AG09309 (cell line): ENCODE measurements at regions not wholly inside any gene's neighbourhood (a gene's known extent, or its start where the extent isn't known, plus 50 kb on each side); places are given as distances from the start of the nearest gene placed in this dataset.

Source experiments
- DNase-seq: peaks from one replicate; pipeline ENCODE4 v3.0.0-alpha.2; 2010; ENCODE audit warnings: low read depth
- H3K4me3 ChIP-seq: 2 replicates; pipeline ENCODE4 v1.5.1; 2011; ENCODE audit warnings: mild to moderate bottlenecking, low read depth, low read length, moderate library complexity; ENCODE audit not compliant: control insufficient read depth
- TF ChIP-seq, protein P1 (sequence below): IDR thresholded peaks from 2 replicates; pipeline ENCODE4 v1.5.1; 2011; ENCODE audit warnings: mild to moderate bottlenecking, low read depth, low read length, inconsistent platforms; ENCODE audit not compliant: insufficient read depth, control insufficient read depth; ENCODE audit errors: missing control alignments

GRCh38 chr9:19564396-19565061 is 155.7 kb downstream of the ACER2 start:
- TF ChIP-seq, protein P1, sequence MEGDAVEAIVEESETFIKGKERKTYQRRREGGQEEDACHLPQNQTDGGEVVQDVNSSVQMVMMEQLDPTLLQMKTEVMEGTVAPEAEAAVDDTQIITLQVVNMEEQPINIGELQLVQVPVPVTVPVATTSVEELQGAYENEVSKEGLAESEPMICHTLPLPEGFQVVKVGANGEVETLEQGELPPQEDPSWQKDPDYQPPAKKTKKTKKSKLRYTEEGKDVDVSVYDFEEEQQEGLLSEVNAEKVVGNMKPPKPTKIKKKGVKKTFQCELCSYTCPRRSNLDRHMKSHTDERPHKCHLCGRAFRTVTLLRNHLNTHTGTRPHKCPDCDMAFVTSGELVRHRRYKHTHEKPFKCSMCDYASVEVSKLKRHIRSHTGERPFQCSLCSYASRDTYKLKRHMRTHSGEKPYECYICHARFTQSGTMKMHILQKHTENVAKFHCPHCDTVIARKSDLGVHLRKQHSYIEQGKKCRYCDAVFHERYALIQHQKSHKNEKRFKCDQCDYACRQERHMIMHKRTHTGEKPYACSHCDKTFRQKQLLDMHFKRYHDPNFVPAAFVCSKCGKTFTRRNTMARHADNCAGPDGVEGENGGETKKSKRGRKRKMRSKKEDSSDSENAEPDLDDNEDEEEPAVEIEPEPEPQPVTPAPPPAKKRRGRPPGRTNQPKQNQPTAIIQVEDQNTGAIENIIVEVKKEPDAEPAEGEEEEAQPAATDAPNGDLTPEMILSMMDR = no peak
- no peak overlapping the region for H3K4me3 ChIP-seq
- DNase-seq = no peak

GRCh38 chr9:19555214-19555613 is 146.4 kb downstream of the ACER2 start:
- DNase-seq = no peak
- TF ChIP-seq, protein P1 = no peak
- H3K4me3 ChIP-seq = no peak overlapping the region

DNA sequence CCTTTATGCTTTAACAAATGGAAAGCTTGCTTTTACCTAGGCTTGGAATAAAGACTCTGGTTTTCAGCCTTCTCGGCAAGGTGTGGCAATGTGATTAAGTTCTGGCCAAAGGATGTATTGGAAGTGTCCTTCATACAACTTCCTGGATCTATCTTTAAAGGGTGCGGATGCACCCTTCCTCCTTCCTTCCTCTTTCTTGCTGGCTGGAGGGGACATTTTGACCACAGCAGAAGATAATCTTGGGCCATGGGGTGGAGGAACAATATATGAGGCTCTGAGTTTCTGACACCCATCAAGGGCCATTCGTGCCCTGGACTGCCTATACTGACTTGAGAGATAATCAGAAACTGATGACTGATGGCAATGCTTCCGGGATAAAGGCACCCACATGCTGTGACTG is 145.7 kb downstream of the ACER2 start:
- TF ChIP-seq, protein P1 = no peak
- H3K4me3 ChIP-seq = no peak overlapping the region
- DNase-seq = no peak

DNA sequence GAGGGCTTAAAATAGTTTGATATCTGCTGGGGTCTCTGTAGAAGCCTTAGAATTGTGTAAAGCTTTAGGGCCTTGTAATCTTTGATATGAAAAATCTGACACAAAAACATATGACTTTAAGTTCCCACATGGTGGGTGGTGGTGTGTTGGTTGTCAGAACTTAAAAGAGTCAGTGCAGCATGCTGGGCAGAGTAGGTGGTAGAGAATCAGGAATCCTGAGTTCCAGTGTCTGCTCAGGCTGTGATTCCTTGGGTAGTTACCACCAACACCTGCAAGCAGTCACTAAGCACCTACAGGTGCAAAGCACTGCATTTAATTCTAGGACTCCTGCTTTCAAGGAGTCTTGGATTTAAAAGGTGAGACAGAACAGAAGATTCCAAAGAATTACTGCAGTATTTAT is 144.6 kb downstream of the ACER2 start:
- TF ChIP-seq, protein P1 = no peak
- H3K4me3 ChIP-seq = no peak overlapping the region
- DNase-seq = no peak

DNA sequence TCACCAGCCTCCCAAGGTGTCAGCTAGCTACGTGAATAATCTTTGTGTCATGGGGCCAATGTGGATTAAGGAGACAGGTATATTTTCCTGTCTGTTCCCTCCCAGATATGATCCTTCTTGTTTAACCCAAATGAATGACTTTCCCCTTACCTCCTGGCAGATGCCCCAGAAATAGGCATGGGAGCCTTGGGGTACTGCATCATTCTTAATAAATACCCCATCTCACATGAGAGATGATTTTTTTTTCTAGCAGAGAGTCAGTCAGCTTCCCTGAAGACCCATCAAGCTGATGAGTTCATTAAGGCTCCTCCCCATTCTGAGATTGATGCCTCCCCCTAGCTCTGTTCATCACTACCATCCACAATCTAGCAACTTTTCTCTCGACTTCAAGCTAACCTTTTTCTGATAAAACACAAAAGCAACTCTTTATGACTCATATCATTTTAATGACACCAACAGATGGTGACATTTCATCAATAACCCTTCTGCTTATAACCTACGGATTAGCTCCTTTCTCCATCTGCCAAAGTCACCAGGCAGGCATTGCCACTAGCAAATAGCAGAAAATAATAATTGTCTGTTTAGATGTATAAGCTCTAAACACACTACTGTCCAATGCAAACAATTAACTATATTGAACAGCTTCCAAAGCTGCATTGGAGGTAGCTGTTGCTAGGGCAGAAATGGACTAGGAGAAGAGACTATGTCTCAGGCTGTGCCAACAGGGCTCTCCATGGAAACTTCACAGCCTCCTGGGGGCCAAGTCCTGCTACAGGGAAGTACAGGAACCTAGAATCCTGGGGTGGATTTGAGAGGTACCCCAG is 143.7 kb downstream of the ACER2 start:
- H3K4me3 ChIP-seq = no peak overlapping the region
- DNase-seq = no peak
- TF ChIP-seq, protein P1 = no peak

GRCh38 chr9:19551124-19551929 is 142.5 kb downstream of the ACER2 start:
- TF ChIP-seq, protein P1 = no peak
- no peak for DNase-seq
- H3K4me3 ChIP-seq = no peak overlapping the region
